ENCODE measurements at regions not wholly inside any gene's neighbourhood (a gene's known extent, or its start where the extent isn't known, plus 50 kb on each side); places are given as distances from the start of the nearest gene placed in this dataset.

DNA sequence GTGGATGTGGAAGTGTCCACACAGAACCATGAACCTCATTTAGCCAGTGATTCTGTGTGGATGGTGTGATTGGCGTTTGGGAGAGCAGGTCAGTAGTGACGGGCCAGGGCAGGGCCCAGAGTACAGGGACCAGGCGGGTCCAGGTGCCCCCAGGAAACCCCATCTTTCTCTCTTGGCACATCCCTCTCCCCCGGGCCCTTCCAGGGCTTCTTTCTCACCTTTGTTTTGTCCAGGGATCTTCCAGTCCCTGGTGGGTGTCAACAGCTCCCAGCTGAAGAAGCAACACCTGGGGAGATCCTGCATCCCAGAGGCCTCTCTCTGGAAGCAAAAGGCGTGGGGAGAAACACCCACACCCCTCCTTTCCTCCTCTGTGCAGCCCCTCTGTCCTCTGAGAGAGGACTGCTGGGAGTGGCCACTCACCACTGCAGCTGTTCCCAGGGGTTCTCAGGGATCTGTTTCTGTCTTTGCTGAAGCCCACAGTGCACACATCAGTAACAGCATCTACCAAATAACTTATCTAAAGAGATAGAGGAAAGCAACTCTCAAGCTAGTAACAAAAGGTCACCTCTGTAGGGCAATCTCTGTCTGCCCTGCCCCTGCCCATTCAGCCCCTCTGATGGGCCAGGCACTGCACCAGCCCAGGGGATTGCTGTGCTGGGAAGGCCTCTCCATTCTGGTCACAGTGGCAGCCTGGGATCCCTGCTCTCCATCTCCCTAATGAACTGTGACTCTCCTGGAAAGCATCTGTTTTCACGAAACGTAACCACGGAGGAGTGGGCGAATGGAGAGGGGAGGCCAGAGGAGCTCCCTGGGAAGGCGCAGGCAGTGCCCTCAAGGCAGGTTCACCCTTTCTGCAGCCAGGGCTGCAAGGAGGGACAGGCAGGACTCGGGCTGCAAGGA, 98.3 kb upstream of the ALDH1A3 start:
- H3K36me3 Mint-ChIP-seq (ENCODE audit: unreplicated experiment): no peaks in the 10 kb centered on the region
- H3K27ac Mint-ChIP-seq (ENCODE audit: unreplicated experiment): no peak overlapping the region
- H3K9me3 Mint-ChIP-seq (ENCODE audit: unreplicated experiment): no peaks in the 10 kb centered on the region
- TF ChIP-seq, protein P1, sequence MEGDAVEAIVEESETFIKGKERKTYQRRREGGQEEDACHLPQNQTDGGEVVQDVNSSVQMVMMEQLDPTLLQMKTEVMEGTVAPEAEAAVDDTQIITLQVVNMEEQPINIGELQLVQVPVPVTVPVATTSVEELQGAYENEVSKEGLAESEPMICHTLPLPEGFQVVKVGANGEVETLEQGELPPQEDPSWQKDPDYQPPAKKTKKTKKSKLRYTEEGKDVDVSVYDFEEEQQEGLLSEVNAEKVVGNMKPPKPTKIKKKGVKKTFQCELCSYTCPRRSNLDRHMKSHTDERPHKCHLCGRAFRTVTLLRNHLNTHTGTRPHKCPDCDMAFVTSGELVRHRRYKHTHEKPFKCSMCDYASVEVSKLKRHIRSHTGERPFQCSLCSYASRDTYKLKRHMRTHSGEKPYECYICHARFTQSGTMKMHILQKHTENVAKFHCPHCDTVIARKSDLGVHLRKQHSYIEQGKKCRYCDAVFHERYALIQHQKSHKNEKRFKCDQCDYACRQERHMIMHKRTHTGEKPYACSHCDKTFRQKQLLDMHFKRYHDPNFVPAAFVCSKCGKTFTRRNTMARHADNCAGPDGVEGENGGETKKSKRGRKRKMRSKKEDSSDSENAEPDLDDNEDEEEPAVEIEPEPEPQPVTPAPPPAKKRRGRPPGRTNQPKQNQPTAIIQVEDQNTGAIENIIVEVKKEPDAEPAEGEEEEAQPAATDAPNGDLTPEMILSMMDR (IDR thresholded peaks at IDR 0.05): no peak
- DNase-seq (ENCODE audit: extremely low spot score, unreplicated experiment): peak; percentile 68
- no peaks in the 10 kb centered on the region for H3K4me1 Mint-ChIP-seq (ENCODE audit: unreplicated experiment)
- H3K4me3 Mint-ChIP-seq (ENCODE audit: unreplicated experiment): no peak overlapping the region
- no peaks in the 10 kb centered on the region for H3K27me3 Mint-ChIP-seq (ENCODE audit: unreplicated experiment)

DNA sequence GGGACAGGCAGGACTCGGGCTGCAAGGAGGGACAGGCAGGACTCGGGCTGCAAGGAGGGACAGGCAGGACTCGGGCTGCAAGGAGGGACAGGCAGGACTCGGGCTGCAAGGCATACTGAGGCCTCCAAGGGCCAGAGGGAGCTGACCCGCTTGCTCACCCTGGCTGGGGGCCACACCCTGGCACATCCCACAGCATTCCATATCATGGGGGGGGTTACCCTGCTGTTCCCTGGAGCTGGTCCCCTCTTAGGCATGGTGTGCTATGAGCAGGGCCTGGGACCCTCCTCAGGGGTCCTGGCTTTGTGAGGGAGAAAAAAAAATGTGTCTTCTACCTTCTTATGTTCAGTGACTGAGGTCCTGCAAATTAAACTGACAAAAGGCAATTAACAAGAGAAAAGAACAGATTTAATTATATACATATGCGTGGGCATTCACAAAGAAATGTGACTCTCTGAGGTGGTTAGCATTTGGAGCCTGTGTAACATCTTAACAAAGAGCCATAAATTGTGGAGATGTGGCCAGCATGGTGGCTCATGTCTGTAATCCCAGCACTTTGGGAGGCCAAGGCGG, 97.6 kb upstream of the ALDH1A3 start:
- no peaks in the 10 kb centered on the region for H3K4me1 Mint-ChIP-seq (ENCODE audit: unreplicated experiment)
- H3K27ac Mint-ChIP-seq (ENCODE audit: unreplicated experiment): no peak overlapping the region
- no peaks in the 10 kb centered on the region for H3K9me3 Mint-ChIP-seq (ENCODE audit: unreplicated experiment)
- TF ChIP-seq, protein P1 (IDR thresholded peaks at IDR 0.05): no peak
- no peaks in the 10 kb centered on the region for H3K36me3 Mint-ChIP-seq (ENCODE audit: unreplicated experiment)
- no peaks in the 10 kb centered on the region for H3K27me3 Mint-ChIP-seq (ENCODE audit: unreplicated experiment)
- H3K4me3 Mint-ChIP-seq (ENCODE audit: unreplicated experiment): no peak overlapping the region
- DNase-seq (ENCODE audit: extremely low spot score, unreplicated experiment): peak; percentile 56

DNA sequence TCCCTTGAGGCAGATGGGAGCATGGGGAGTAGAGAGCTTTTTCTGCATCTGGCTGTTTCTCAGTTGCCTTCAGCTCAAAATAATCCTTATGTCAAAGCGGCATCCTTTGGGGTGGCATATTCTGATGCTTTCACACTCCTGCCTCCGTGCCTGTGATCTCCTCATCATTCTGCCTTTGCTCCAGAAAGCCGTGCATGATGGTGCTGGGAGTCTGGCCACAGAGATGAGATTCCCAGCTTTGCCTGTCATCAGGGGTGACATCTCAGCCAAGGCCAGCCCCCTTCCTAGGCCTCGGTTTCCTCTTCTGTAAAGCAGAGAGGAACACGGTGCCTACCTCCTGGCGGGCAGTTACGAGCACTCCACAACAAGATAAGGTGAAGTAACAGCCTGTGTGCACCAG, 96.3 kb upstream of the ALDH1A3 start:
- Mint-ChIP-seq H3K27ac (ENCODE audit: unreplicated experiment) (no peak overlapping the region), H3K36me3 (ENCODE audit: unreplicated experiment) (no peaks in the 10 kb centered on the region), H3K27me3 (ENCODE audit: unreplicated experiment) (no peaks in the 10 kb centered on the region), H3K4me1 (ENCODE audit: unreplicated experiment) (no peaks in the 10 kb centered on the region), H3K4me3 (ENCODE audit: unreplicated experiment) (no peak overlapping the region), H3K9me3 (ENCODE audit: unreplicated experiment) (no peaks in the 10 kb centered on the region)
- TF ChIP-seq, protein P1 (IDR thresholded peaks at IDR 0.05): no peak
- DNase-seq (ENCODE audit: extremely low spot score, unreplicated experiment): peak; percentile 62

DNA sequence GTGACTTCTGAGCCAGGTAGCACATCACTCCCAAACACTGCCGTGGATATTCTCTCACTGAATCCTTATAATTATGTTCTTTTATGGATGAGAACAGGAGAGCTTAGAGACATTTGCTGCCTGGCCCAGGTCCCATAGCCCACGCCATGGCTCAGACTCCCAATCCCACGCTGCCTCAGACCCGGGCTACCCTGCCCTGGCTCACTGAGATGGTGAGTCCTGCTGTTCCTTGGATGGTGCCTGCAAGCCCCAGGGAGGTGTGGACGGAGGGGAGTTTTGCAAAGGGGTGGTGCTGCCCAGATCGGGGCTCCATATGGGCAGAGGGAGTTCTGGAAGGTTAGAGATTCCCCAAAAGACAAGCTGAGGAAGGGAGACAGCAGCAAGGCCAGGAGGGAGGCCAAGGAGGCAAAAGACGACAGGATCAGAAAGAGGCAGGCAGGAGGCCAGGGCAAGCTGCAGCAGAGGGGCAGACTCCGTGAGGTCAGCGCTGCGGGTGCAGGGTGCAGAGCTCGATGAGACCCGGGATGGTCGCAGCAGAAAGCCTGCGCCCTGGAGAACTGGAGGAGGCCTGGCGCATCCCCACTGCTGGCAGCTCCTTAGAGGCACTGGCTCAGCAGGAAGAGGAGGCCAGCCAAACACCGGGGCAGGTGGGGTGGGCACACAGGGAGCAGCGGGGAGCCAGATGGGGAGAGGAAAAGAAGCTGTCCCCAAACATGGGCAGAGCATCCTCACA, 95.7 kb upstream of the ALDH1A3 start:
- Mint-ChIP-seq H3K27me3 (ENCODE audit: unreplicated experiment) (no peaks in the 10 kb centered on the region), H3K4me1 (ENCODE audit: unreplicated experiment) (no peaks in the 10 kb centered on the region), H3K27ac (ENCODE audit: unreplicated experiment) (no peak overlapping the region)

More for the DNA sequence above, 95.7 kb upstream of the ALDH1A3 start:
- TF ChIP-seq, protein P1 (IDR thresholded peaks at IDR 0.05): no peak
- Mint-ChIP-seq H3K36me3 (ENCODE audit: unreplicated experiment) (no peaks in the 10 kb centered on the region), H3K9me3 (ENCODE audit: unreplicated experiment) (no peaks in the 10 kb centered on the region), H3K4me3 (ENCODE audit: unreplicated experiment) (no peak overlapping the region)
- DNase-seq (ENCODE audit: extremely low spot score, unreplicated experiment): peak; percentile 80

Data from osteocyte (in vitro differentiated cells).